MM.1S (cell line): ENCODE measurements at regions not wholly inside any gene's neighbourhood (a gene's known extent, or its start where the extent isn't known, plus 50 kb on each side); places are given as distances from the start of the nearest gene placed in this dataset.

Experiments
- CTCF ChIP-seq: fragments of 300-600 bp; sonication (generic); IDR thresholded peaks from 2 replicates; pipeline ENCODE4 v1.5.1; 2016; ENCODE audit warnings: antibody characterized with exemption, low read length, mixed read lengths
- EZH2 ChIP-seq: fragments of 300-600 bp; sonication (generic); optimal IDR thresholded peaks from 2 replicates; pipeline ENCODE3; 2017; ENCODE audit warnings: low read depth, mild to moderate bottlenecking, antibody characterized with exemption, low read length, mixed read lengths

GRCh38 chr10:53440601-53441000 is 668.0 kb upstream of the MBL2 start:
- no peak for TF ChIP-seq CTCF
- no peak for TF ChIP-seq EZH2
